ENCODE measurements at regions not wholly inside any gene's neighbourhood (a gene's known extent, or its start where the extent isn't known, plus 50 kb on each side); places are given as distances from the start of the nearest gene placed in this dataset.

GRCh38 chr4:24417206-24417605 is 167.1 kb downstream of the DHX15 start:
- DNase-seq = no peak

- no peak for DNase-seq
Observed at GRCh38 chr4:24416293-24416692, 168.1 kb downstream of the DHX15 start.

- DNase-seq = no peak
Observed at GRCh38 chr4:24413311-24413784, 171.0 kb downstream of the DHX15 start.

GRCh38 chr4:24411806-24412205 is 172.5 kb downstream of the DHX15 start:
- DNase-seq = no peak

- DNase-seq = no peak
Observed at GRCh38 chr4:24411299-24411698, 173.1 kb downstream of the DHX15 start.

GRCh38 chr4:24408640-24409039 is 175.7 kb downstream of the DHX15 start:
- DNase-seq = no peak

- no peak for DNase-seq
Observed at GRCh38 chr4:24405926-24406325, 178.4 kb downstream of the DHX15 start.

- no peak for DNase-seq
Observed at GRCh38 chr4:24405341-24405740, 179.0 kb downstream of the DHX15 start.

- no peak for DNase-seq
Observed at GRCh38 chr4:24404281-24404680, 180.1 kb downstream of the DHX15 start.

- DNase-seq = no peak
Observed at GRCh38 chr4:24403265-24403664, 181.1 kb downstream of the DHX15 start.

GRCh38 chr4:24400537-24400936 is 183.8 kb downstream of the DHX15 start:
- no peak for DNase-seq

GRCh38 chr4:24396988-24397387 is 187.4 kb downstream of the DHX15 start:
- no peak for DNase-seq

GRCh38 chr4:24395937-24396336 is 188.4 kb downstream of the DHX15 start:
- no peak for DNase-seq

- no peak for DNase-seq
Observed at GRCh38 chr4:24394041-24394440, 190.3 kb downstream of the DHX15 start.

- no peak for DNase-seq
Observed at GRCh38 chr4:24392613-24393012, 191.7 kb downstream of the DHX15 start.

- no peak for DNase-seq
Observed at GRCh38 chr4:24382381-24382780, 202.0 kb downstream of the DHX15 start.

- DNase-seq = no peak
Observed at GRCh38 chr4:24380957-24381665, 203.2 kb downstream of the DHX15 start.

- no peak for DNase-seq
Observed at GRCh38 chr4:24373704-24374103, 210.7 kb downstream of the DHX15 start.

- no peak for DNase-seq
Observed at GRCh38 chr4:24372881-24373280, 211.5 kb downstream of the DHX15 start.

GRCh38 chr4:24372341-24372740 is 212.0 kb downstream of the DHX15 start:
- DNase-seq = no peak

- no peak for DNase-seq
Observed at GRCh38 chr4:24370421-24370820, 213.9 kb downstream of the DHX15 start.

- no peak for DNase-seq
Observed at GRCh38 chr4:24369507-24370029, 214.8 kb downstream of the DHX15 start.

GRCh38 chr4:24368801-24369200 is 215.6 kb downstream of the DHX15 start:
- DNase-seq = no peak

- no peak for DNase-seq
Observed at GRCh38 chr4:24364852-24365251, 219.5 kb downstream of the DHX15 start.

- DNase-seq = no peak
Observed at GRCh38 chr4:24364249-24364648, 220.1 kb downstream of the DHX15 start.
